Ovary (tissue), 3 donors: ENCODE measurements at regions not wholly inside any gene's neighbourhood (a gene's known extent, or its start where the extent isn't known, plus 50 kb on each side); places are given as distances from the start of the nearest gene placed in this dataset.

Experiments used
- CTCF ChIP-seq, 3 donors: fragments of 450-650 bp in 2 of 3; fragments of 200-600 bp in 1 of 3; IDR thresholded peaks; one replicate each; pipeline versions ENCODE4 v1.5.1 to v1.8.0; 2016 to 2022; ENCODE audit warnings: antibody characterized with exemption in 3 of 3, mild to moderate bottlenecking in 1 of 3
- EP300 ChIP-seq: sonication (generic); formaldehyde crosslinking; IDR thresholded peaks from one replicate; pipeline ENCODE4 v1.6.1; 2017; ENCODE audit warnings: antibody characterized with exemption
- POLR2A ChIP-seq: fragments of 450-650 bp; IDR thresholded peaks from one replicate; pipeline ENCODE4 v1.6.1; 2017; ENCODE audit warnings: antibody characterized with exemption, mild to moderate bottlenecking, moderate library complexity
- donor health status: DM: no; HTN: no; CAD: no.

GRCh38 chr12:77629141-77629540 lies 201.6 kb upstream of the NAV3 start:
- TF ChIP-seq CTCF (IDR thresholded peaks at IDR 0.05) (no peak), POLR2A (no peak), EP300 (no peak)
